HEK293 (cell line): ENCODE measurements at regions not wholly inside any gene's neighbourhood (a gene's known extent, or its start where the extent isn't known, plus 50 kb on each side); places are given as distances from the start of the nearest gene placed in this dataset.
"Not testable (repeated sequence)": the region's sequence is repeated elsewhere in the genome, so short reads cannot be mapped to it uniquely, and the experiment has no call there.

Source experiments
- GLIS2 ChIP-seq: fragments of 450-650 bp; formaldehyde crosslinking; IDR thresholded peaks from 2 replicates; pipeline ENCODE4 v1.5.1; 2016; ENCODE audit warnings: missing biosample characterization, missing genetic modification characterization
- HOXA7 ChIP-seq: sonication (generic); formaldehyde crosslinking; IDR thresholded peaks from 2 replicates; pipeline ENCODE4 v1.8.1; 2022; ENCODE audit warnings: missing genetic modification reagents, borderline replicate concordance
- ZBTB8A ChIP-seq: fragments of 450-650 bp; formaldehyde crosslinking; IDR thresholded peaks from 2 replicates; pipeline ENCODE4 v1.5.1; 2016; ENCODE audit warnings: missing biosample characterization, missing genetic modification characterization
- ZNF112 ChIP-seq: fragments of 450-650 bp; formaldehyde crosslinking; IDR thresholded peaks from 2 replicates; pipeline ENCODE4 v1.5.0; 2017; ENCODE audit warnings: missing biosample characterization, missing genetic modification characterization
- ZNF311 ChIP-seq: fragments of 450-650 bp; formaldehyde crosslinking; IDR thresholded peaks from 2 replicates; pipeline ENCODE4 v1.5.1; 2017; ENCODE audit warnings: missing biosample characterization, missing genetic modification characterization, borderline replicate concordance
- ZNF510 ChIP-seq: fragments of 450-650 bp; formaldehyde crosslinking; IDR thresholded peaks from 2 replicates; pipeline ENCODE4 v1.5.1; 2018; ENCODE audit warnings: mild to moderate bottlenecking, missing genetic modification characterization, missing biosample characterization; ENCODE audit not compliant: insufficient replicate concordance
- ZNF596 ChIP-seq: fragments of 450-650 bp; IDR thresholded peaks from 2 replicates; pipeline ENCODE4 v1.5.0; 2018; ENCODE audit warnings: missing biosample characterization, mild to moderate bottlenecking, missing genetic modification characterization, moderate library complexity
- ZNF670 ChIP-seq: fragments of 450-650 bp; formaldehyde crosslinking; IDR thresholded peaks from 2 replicates; pipeline ENCODE4 v1.5.1; 2016; ENCODE audit warnings: missing biosample characterization, missing genetic modification characterization, low read depth
- TF ChIP-seq, protein P1 (sequence below): fragments of 450-650 bp; formaldehyde crosslinking; IDR thresholded peaks from 2 replicates; pipeline ENCODE4 v1.5.1; 2016; ENCODE audit warnings: missing biosample characterization, missing genetic modification characterization
- TF ChIP-seq, protein P2 (sequence below): fragments of 450-650 bp; formaldehyde crosslinking; IDR thresholded peaks from 2 replicates; pipeline ENCODE4 v1.5.1; 2016; ENCODE audit warnings: missing biosample characterization, missing genetic modification characterization

DNA sequence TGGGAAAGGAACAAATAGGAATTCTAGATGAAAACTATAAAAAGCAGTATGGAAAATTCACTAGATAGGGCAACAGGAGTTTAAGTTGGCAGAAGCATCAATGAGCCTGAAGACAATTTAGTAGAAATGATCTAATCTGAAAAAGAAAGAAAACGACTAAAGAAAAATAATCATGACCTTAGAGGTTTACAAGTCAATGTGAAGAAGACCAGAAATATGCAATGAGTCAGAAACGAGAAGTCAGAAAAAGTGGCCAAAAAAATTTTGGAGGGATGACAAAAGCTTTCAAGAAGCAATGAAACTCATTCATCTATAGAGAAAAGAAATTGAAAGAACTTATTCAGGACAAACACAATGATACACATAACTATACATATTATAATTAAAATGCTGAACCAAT lies 1244.0 kb downstream of the RPIA start:
- not testable (repeated sequence) for TF ChIP-seq ZBTB8A (tag by site-specific recombination); ZNF596 (tag by site-specific recombination); HOXA7 (CRISPR knock-in tag); ZNF112 (tag by site-specific recombination); ZNF510 (tag by site-specific recombination); ZNF670 (tag by site-specific recombination); GLIS2 (tag by site-specific recombination); ZNF311 (tag by site-specific recombination)
- TF ChIP-seq, protein P1, sequence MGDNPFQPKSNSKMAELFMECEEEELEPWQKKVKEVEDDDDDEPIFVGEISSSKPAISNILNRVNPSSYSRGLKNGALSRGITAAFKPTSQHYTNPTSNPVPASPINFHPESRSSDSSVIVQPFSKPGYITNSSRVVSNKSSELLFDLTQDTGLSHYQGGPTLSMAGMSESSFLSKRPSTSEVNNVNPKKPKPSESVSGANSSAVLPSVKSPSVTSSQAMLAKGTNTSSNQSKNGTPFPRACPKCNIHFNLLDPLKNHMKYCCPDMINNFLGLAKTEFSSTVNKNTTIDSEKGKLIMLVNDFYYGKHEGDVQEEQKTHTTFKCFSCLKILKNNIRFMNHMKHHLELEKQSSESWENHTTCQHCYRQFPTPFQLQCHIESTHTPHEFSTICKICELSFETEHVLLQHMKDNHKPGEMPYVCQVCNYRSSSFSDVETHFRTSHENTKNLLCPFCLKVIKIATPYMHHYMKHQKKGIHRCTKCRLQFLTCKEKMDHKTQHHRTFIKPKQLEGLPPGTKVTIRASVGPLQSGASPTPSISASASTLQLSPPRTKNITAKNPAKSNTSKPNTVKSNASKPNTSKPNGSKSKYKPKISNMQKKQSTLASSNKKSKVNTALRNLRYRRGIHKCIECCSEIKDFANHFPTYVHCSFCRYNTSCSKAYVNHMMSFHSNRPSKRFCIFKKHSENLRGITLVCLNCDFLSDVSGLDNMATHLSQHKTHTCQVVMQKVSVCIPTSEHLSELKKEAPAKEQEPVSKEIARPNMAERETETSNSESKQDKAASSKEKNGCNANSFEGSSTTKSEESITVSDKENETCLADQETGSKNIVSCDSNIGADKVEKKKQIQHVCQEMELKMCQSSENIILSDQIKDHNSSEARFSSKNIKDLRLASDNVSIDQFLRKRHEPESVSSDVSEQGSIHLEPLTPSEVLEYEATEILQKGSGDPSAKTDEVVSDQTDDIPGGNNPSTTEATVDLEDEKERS (tag by site-specific recombination), result not testable (repeated sequence)
- TF ChIP-seq, protein P2, sequence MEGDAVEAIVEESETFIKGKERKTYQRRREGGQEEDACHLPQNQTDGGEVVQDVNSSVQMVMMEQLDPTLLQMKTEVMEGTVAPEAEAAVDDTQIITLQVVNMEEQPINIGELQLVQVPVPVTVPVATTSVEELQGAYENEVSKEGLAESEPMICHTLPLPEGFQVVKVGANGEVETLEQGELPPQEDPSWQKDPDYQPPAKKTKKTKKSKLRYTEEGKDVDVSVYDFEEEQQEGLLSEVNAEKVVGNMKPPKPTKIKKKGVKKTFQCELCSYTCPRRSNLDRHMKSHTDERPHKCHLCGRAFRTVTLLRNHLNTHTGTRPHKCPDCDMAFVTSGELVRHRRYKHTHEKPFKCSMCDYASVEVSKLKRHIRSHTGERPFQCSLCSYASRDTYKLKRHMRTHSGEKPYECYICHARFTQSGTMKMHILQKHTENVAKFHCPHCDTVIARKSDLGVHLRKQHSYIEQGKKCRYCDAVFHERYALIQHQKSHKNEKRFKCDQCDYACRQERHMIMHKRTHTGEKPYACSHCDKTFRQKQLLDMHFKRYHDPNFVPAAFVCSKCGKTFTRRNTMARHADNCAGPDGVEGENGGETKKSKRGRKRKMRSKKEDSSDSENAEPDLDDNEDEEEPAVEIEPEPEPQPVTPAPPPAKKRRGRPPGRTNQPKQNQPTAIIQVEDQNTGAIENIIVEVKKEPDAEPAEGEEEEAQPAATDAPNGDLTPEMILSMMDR (tag by site-specific recombination), result not testable (repeated sequence)
